Activated B cell treated with CpG ODN at 0.5 μM for 24 hours (primary cell): ENCODE measurements at regions not wholly inside any gene's neighbourhood (a gene's known extent, or its start where the extent isn't known, plus 50 kb on each side); places are given as distances from the start of the nearest gene placed in this dataset.

ENCODE experiments used
- ATAC-seq: fragments of 200-7000 bp; cut with Tn5 transposase; one replicate; pipeline ENCODE4 v1.10.0; 2021; ENCODE audit warnings: low read depth, mild to moderate bottlenecking, moderate library complexity
- CTCF ChIA-PET: fragments of 350-600 bp; sonication (Branson Sonifier 250); formaldehyde crosslinking; loops from one replicate; lab custom pipeline; 2021; ENCODE audit warnings: antibody characterized with exemption; lab: Charles Lee
- POLR2A ChIA-PET: fragments of 350-600 bp; sonication (Branson Sonifier 250); formaldehyde crosslinking; loops from one replicate; lab custom pipeline; 2021; ENCODE audit warnings: antibody characterized with exemption; lab: Charles Lee
- DNase-seq: peaks from one replicate; pipeline ENCODE4 v3.0.0; 2022
- H3K27ac Mint-ChIP-seq: one replicate; pipeline ENCODE4 v1.8.0; 2020; ENCODE audit warnings: mixed read lengths
- H3K27me3 Mint-ChIP-seq: one replicate; pipeline ENCODE4 v1.8.0; 2021; ENCODE audit warnings: mixed read lengths
- H3K36me3 Mint-ChIP-seq: one replicate; pipeline ENCODE4 v1.8.0; 2021; ENCODE audit warnings: low read depth, mixed read lengths
- H3K4me1 Mint-ChIP-seq: one replicate; pipeline ENCODE4 v1.8.0; 2021; ENCODE audit warnings: mixed read lengths
- H3K4me3 Mint-ChIP-seq: one replicate; pipeline ENCODE4 v1.8.0; 2020; ENCODE audit warnings: mild to moderate bottlenecking, mixed read lengths
- H3K9me3 Mint-ChIP-seq: one replicate; pipeline ENCODE4 v1.8.0; 2020; ENCODE audit warnings: mixed read lengths
- CTCF ChIP-seq: fragments of 200-600 bp; IDR thresholded peaks from one replicate; pipeline ENCODE4 v1.8.0; 2022; ENCODE audit warnings: antibody characterized with exemption, mild to moderate bottlenecking
- intact Hi-C: fragments of 100-400 bp; cut with micrococcal nuclease; formaldehyde crosslinking; loops from one replicate; pipeline ENCODE4 v1.15.1; 2024

DNA sequence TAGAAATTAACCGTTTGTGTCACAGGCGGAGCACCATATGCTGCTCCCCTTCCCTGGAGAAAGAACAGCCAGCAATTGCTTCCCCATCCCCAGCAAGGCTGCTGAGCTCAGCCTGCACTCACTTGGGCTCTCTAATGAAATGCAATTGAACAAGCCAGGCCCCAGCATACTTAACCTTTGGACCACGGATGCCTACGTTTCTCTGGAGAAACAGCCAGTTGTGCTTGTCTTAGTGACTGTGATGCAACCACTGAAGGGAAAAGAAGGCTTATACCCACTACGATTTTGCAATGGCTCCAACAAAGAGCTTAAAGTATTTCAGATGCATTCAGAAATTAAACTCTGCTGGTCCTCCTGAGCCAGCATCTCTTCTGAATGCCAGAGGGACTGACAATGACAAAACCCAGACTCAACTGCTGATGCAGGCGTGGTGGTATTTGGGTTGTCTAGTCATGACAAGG lies 51.3 kb upstream of the SESN3 start:
- Mint-ChIP-seq H3K36me3 (no peaks in the 10 kb centered on the region), H3K27me3 (no peaks in the 10 kb centered on the region), H3K9me3 (no peaks in the 10 kb centered on the region), H3K4me3 (no peak overlapping the region), H3K4me1 (peaks cover 49% of the 10 kb centered on the region), H3K27ac (no peak overlapping the region)
- intact Hi-C loops = no loop called here
- no peak for ATAC-seq
- ChIA-PET CTCF (no interaction called here), POLR2A (interaction anchor here (0.6 to 3.6 kb wide), 3 partner anchors 8 to 507 kb away, joined by 3 to 29 read pairs (median 5); partner anchors contain the start of genes FAM76B and SESN3)
- no peak for TF ChIP-seq CTCF
- no peak for DNase-seq
